ENCODE measurements at regions not wholly inside any gene's neighbourhood (a gene's known extent, or its start where the extent isn't known, plus 50 kb on each side); places are given as distances from the start of the nearest gene placed in this dataset.

- 15% methylated on average over 2 of the region's 2 CpGs for WGBS (ENCODE audit: insufficient coverage, low coverage, low lambda C conversion rate, missing lambda C conversion rate)
- intact Hi-C loops (cut with DNase I) = no loop called here
- Histone ChIP-seq H3K4me3 (no peak overlapping the region), H3K9me3 (no peaks in the 10 kb centered on the region), H3K36me3 (no peaks in the 10 kb centered on the region), H3K4me1 (no peaks in the 10 kb centered on the region), H3K27me3 (no peaks in the 10 kb centered on the region), H3K27ac (no peak overlapping the region)
- DNase-seq (no peak), ATAC-seq (no peak)
- no peak for TF ChIP-seq POLR2A (IDR thresholded peaks at IDR 0.05)
- no peak for TF ChIP-seq CTCF (IDR thresholded peaks at IDR 0.05)
These were observed 77.8 kb upstream of the MGAT4C start for GRCh38 chr12:86333955-86334522.

- ATAC-seq (no peak), DNase-seq (no peak)
- H3K27me3 ChIP-seq = no peaks in the 10 kb centered on the region
- H3K9me3 ChIP-seq = no peaks in the 10 kb centered on the region
- H3K4me1 ChIP-seq = no peaks in the 10 kb centered on the region
- no peaks in the 10 kb centered on the region for H3K36me3 ChIP-seq
- H3K27ac ChIP-seq = no peak overlapping the region
- 23% methylated on average over 2 of the region's 2 CpGs for WGBS (ENCODE audit: insufficient coverage, low coverage, low lambda C conversion rate, missing lambda C conversion rate)
- intact Hi-C loops (cut with DNase I) = no loop called here
- no peak overlapping the region for H3K4me3 ChIP-seq
- TF ChIP-seq POLR2A (IDR thresholded peaks at IDR 0.05) = no peak
- no peak for TF ChIP-seq CTCF (IDR thresholded peaks at IDR 0.05)
These were observed 75.3 kb upstream of the MGAT4C start for GRCh38 chr12:86331457-86331856.

- no peak overlapping the region for H3K27ac ChIP-seq
- H3K4me3 ChIP-seq = no peak overlapping the region
- no peak for TF ChIP-seq CTCF (IDR thresholded peaks at IDR 0.05)
- H3K9me3 ChIP-seq = no peaks in the 10 kb centered on the region
- WGBS (ENCODE audit: insufficient coverage, low coverage, low lambda C conversion rate, missing lambda C conversion rate) = 70% methylated on average over 4 of the region's 4 CpGs
- DNase-seq = no peak
- no peaks in the 10 kb centered on the region for H3K27me3 ChIP-seq
- H3K4me1 ChIP-seq = no peaks in the 10 kb centered on the region
- intact Hi-C loops (cut with DNase I) = no loop called here
- no peaks in the 10 kb centered on the region for H3K36me3 ChIP-seq
- ATAC-seq = no peak
These were observed 74.8 kb upstream of the MGAT4C start for GRCh38 chr12:86331012-86331411.

- Histone ChIP-seq H3K27me3 (no peaks in the 10 kb centered on the region), H3K4me1 (no peaks in the 10 kb centered on the region), H3K4me3 (no peak overlapping the region), H3K36me3 (no peaks in the 10 kb centered on the region), H3K27ac (no peak overlapping the region), H3K9me3 (no peaks in the 10 kb centered on the region)
- ATAC-seq = no peak
- TF ChIP-seq POLR2A (IDR thresholded peaks at IDR 0.05) (no peak), CTCF (IDR thresholded peaks at IDR 0.05) (no peak)
- no peak for DNase-seq
- intact Hi-C loops (cut with DNase I) = no loop called here
- WGBS (ENCODE audit: insufficient coverage, low coverage, low lambda C conversion rate, missing lambda C conversion rate) = 70% methylated on average over 4 of the region's 4 CpGs
These were observed 56.0 kb upstream of the MGAT4C start for GRCh38 chr12:86312232-86312631.

Small RNAs in the stretch of these regions (small RNA-seq; reads per million reads assigned to genes)
- 0 reads per million in 2 experiments for gene AC079598.2
- 0 reads per million in 2 experiments for gene AC079598.3
- 0 reads per million in 2 experiments for gene AC079598.4
- 0 reads per million in 2 experiments for gene CYCSP30
